Heart left ventricle (tissue), 13 donors: ENCODE measurements at regions not wholly inside any gene's neighbourhood (a gene's known extent, or its start where the extent isn't known, plus 50 kb on each side); places are given as distances from the start of the nearest gene placed in this dataset.

ENCODE experiments used
- POLR2A ChIP-seq, 2 donors: fragments of 450-650 bp; IDR thresholded peaks; one replicate each; pipeline ENCODE4 v1.6.1; 2017; ENCODE audit warnings: antibody characterized with exemption in 2 of 2, mild to moderate bottlenecking in 2 of 2, moderate library complexity in 2 of 2
- TF ChIP-seq, protein P1 (sequence below), 12 donors: fragments of 200-600 bp; sonication (generic) in 4 of 12; IDR thresholded peaks; one replicate each; pipeline versions ENCODE4 v1.5.0 to v1.8.0; 2018 to 2022; ENCODE audit warnings: antibody characterized with exemption in 12 of 12, mild to moderate bottlenecking in 5 of 12
- donor health status: ischemic (EF 13 %, LVEDD 7.1; RV severe dilation, severe dysfunction).
- donor health status: DM: no; HTN: yes; CAD: no.
- donor health status: DM: no; HTN: no; CAD: no.
- donor health status: ischemic (EF 25% LVEDD 6.9; RV normal size, moderate dysfunction).
- donor health status: ischemic (EF 25% LVEDD 5.7; RV mildly dilated, moderate dysfunction).
- donor health status: ischemic (EF 35%, LVEDD 5.7; RV mildly dilated, moderate dysfunction).
- donor health status: nonischemic (EF 11% LVEDD 7.7; RV severe dilation, severe dysfunction).
- donor health status: DM: yes; HTN: yes; CAD: no.
- donor health status: PGD.
- donor health status: ischemic (EF 29% LVEDD 5.4; RV normal size, mild dysfunction).
- donor health status: nonischemic (EF 23%, LVEDD 6.1; RV moderate dilation, normal function).

DNA sequence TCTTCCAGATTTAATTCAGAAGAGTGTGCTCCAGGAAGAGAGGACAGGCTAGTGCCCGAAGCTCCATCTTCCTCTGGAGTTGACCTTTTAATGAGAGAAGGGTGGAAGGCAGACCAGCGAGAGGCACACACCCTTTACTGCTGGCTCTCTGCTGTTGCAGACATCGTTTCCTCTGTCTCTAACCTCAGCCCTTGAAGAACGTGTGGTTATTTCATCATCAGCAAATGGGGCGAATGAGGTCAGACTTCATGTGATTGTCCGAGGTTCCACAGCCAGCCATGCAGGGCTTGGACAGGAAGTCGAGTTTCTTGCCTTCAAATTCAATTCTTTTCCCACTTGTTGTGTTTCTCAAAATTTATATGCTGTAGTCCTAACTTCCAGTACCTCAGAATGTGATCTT is 155.2 kb upstream of the MSX1 start:
- TF ChIP-seq, protein P1, sequence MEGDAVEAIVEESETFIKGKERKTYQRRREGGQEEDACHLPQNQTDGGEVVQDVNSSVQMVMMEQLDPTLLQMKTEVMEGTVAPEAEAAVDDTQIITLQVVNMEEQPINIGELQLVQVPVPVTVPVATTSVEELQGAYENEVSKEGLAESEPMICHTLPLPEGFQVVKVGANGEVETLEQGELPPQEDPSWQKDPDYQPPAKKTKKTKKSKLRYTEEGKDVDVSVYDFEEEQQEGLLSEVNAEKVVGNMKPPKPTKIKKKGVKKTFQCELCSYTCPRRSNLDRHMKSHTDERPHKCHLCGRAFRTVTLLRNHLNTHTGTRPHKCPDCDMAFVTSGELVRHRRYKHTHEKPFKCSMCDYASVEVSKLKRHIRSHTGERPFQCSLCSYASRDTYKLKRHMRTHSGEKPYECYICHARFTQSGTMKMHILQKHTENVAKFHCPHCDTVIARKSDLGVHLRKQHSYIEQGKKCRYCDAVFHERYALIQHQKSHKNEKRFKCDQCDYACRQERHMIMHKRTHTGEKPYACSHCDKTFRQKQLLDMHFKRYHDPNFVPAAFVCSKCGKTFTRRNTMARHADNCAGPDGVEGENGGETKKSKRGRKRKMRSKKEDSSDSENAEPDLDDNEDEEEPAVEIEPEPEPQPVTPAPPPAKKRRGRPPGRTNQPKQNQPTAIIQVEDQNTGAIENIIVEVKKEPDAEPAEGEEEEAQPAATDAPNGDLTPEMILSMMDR (IDR thresholded peaks at IDR 0.05): no peak
- TF ChIP-seq POLR2A (IDR thresholded peaks at IDR 0.05): no peak
